ENCODE measurements at regions not wholly inside any gene's neighbourhood (a gene's known extent, or its start where the extent isn't known, plus 50 kb on each side); places are given as distances from the start of the nearest gene placed in this dataset.

DNA sequence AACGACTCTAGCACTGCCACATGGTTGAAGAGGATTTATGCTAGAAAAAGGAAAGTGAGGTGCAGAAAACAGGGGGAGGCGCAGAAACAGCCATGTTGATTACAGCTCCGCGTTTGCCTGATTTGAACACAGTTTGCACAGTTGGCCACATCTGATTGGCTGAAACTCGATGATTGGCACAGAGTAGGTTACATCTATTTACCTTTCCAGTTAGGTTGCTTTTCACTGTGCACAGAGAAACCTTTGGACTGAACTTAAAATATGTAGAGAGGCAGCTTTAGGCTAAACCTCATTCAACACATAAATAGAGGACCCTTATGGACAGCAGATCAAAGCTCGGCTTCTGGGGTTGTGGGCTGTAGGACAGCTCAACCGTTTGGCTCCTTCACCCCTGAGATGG lies 153.7 kb upstream of the APCDD1 start:
- DNase-seq (ENCODE audit: low read depth in 2 of 3, low spot score in 1 of 3): no peak

DNA sequence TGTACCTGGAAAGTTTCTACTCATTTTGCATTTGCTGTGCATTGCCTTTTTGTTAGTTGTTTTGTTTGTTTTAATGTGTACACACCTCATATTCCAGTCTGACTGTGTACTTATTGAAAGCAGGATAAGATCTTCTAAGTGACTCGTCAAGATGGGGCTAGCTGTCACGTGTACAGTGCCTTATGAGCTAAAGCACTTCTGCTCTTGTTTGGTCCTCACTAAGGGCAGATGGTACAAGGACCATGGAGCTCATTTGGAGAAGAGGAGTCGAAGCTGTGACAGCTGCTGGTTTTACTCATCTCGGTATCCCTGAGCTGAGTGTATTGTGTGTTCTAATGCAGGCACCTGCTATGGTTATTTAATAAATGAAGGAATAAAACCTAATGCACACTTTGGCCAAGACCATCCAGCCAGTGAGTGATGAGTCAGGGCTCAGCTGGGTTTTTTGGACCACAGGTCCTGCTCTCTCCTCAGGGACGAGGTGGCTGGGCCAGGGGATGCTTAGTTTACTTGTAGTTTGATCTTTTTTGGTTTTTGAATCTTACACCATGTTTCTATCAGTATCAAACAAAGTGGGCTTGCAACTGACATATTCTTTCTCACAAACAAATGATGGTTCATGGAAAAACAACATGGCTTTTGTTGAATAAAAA lies 152.5 kb upstream of the APCDD1 start:
- no peak for DNase-seq (ENCODE audit: low read depth in 2 of 3, low spot score in 1 of 3)

DNA sequence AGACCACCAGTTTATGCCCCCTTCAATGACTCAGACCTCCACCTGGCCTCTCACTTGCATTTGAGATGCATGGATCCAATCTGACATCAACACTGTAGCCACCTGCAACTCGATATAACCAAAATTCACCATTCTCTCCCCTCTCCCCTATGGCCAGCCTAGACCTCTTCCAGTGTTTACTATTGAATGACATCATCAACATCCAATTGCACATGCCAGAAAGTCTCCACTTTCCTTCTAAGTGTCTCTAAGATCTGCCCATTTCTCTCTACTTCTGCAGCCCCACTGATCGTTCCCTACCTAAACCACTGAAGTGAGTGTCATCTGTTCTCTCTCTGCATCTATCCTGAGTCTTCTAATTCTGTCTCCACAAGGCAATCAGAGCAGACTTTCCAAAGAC lies 151.3 kb upstream of the APCDD1 start:
- DNase-seq (ENCODE audit: low read depth in 2 of 3, low spot score in 1 of 3): no peak

DNA sequence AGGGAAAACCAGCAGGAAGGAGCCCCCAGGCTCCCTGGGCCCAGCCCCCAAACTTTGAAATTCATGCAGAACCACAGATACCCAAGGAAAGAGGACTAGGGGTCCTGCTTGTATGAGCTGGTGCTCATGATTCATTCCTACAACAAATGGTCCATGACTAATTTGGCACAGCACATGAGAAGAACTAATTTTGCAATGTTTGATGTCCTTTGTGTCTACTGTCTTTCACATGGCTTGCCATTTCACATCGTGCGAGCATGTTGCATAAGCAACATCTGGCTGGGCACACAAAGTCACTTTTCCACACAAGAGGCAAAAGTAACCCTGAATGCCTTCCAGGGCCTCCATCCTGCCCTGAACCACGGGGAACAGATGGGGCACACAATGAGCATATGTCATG lies 149.6 kb upstream of the APCDD1 start:
- no peak for DNase-seq (ENCODE audit: low read depth in 2 of 3, low spot score in 1 of 3)

DNA sequence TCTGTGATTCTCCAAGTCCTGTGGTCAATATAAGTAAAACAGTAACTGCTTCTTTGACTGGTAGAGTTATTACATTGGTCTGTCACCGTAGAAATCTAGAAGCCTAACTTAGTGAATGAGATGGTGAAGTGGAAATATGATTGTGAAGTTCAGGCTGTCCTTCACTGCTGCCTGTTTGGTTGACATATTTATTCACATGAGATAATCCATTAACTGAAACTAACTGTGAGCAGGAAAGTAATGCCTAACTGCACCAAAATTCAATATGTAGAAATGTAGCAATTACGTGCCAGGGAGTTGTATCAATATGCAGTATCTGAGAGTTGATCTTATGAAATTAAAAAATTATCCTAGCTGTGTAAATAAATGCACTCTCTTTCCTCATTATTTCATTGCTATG lies 147.7 kb upstream of the APCDD1 start:
- DNase-seq (ENCODE audit: low read depth in 2 of 3, low spot score in 1 of 3): no peak

DNA sequence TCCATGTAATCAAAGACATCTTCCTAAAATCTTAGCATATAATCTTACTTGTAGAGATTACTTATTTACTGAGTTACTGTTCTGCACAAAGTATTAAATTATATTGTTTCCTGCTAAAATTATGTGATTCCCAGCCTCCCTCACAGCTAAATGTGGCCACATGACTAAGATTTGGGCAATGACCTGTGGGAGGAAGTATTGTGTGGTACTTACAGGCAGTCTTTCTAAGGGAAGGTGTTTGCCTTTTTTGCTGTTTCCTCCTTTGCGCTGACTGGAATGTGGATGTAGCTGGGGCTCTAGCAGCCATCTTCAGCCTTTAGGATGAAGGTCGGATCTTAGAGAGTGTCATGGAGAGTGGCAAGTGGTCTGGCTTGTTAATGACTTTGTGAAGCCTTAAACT lies 146.3 kb upstream of the APCDD1 start:
- DNase-seq (ENCODE audit: low read depth in 2 of 3, low spot score in 1 of 3): no peak

DNA sequence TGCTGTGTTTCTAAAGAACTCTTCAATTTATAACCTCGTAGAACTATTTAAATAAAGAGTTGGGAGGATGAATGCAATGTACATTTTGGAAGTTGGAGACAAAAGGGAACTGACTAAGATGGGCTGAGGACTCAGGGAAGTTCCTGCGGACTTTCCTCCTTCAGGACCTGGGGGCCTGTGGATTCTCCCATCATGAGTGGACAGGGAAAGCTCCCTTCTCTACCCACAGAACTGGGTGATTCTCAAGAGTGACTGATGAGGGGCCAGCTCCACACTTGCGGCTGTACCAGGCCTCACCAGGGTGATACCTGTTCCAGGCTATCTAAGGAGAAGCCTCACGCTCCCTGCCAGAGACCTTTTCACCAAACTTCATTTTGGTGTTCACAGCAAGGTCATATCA lies 143.8 kb upstream of the APCDD1 start:
- no peak for DNase-seq (ENCODE audit: low read depth in 2 of 3, low spot score in 1 of 3)

DNA sequence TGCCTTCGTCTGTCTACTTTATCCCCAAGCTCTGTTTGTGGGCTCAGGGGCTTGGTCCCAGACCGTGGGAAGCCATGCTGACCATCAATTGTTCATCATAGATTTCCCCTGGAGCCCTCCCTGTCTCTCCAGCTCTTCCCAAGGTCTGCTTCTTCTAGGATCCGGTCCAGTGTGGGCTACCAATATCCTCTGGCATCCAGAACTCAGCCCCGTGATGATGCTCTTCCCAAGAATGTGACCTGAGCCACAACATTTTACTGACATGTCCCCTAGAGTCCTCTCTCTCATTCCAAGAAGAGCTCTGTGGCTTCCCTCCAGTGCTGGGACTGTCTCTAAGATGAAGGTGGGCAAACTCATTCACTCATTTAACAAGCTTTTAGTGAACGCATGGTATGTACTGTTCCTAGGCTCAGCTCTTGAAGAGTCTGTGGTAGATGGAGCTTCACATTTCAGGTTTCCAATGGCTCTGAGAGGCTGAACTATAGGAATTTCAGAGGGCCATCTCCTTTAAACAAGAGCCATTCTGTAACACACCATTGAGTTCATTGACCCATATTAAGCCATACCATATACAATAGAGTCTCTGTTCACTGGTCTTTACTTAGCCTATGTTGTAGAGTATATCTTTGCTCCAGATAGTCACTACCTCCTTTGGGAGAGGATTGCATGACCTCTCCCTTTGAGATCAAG lies 142.0 kb upstream of the APCDD1 start:
- DNase-seq (ENCODE audit: low read depth in 2 of 3, low spot score in 1 of 3): no peak

DNA sequence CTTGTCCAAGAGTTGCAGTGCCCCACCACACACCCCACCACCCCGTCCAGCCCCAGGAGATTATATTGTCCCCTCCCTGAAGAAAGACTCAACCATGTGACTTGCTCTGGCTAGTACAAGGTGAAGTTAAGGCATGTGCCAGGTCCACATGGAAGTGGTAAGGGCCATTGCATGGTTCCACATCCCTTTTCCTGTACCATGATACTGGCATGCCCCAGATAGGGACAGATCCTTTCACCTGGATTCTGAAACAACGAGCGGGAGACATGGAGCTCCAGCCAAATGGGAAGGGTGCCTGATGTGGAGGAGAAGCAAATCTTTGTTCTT lies 141.5 kb upstream of the APCDD1 start:
- DNase-seq (ENCODE audit: low read depth in 2 of 3, low spot score in 1 of 3): no peak

DNA sequence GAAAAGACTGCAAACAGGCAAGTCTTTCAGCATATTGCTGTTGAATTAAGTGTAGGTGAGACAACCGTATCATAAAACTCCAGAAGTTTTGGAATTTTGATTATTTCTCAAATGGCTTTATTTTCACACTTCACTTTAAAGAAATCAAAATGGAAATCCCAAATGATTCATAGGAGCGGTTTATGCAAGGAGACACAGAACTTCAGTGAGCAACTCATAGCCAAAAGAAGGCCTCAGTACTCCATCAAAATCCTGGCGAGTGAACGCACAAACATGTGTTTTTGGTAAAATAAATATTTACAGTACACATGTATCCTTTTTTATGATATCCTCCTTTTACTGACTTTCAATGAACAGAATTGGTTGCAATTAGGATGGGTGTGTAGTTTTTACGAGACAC lies 140.4 kb upstream of the APCDD1 start:
- no peak for DNase-seq (ENCODE audit: low read depth in 2 of 3, low spot score in 1 of 3)

DNA sequence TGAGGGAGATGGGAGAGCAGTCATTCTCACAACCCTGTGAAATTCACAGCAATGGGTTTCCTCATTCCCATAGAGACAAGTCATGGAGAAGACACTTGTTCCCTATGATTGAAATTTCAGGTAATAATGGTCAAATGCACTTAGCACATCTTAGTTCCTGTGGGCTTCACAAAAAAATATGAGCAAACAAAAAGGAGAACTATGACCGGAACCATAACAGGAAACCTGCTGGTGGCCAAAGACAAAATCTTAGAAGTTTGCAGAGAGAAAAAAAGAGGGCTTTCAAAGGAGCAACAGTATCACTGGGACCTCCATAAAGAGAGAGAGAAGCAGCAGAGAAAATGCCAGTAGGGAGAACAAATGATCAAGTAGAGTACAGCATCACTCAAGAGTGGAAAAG lies 138.9 kb upstream of the APCDD1 start:
- DNase-seq (ENCODE audit: low read depth in 2 of 3, low spot score in 1 of 3): no peak

DNA sequence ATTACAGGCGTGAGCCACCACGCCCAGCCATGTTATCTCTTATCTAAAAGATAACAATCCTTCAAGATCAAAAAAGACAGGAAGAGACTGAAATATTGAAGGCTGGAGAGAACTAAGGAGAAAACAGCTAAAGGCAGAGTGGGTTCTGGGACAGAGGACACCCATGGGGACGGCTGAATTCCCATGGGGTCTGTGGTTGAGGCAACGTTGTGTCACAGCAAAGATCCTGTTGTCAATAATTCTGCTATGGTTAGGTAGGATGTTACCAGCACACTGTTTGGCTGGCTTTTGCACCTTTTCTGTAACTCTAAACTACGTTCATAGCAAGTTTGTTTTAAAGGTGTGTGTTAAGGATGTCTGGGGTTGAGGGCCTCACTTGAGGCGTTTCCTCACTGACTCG lies 137.7 kb upstream of the APCDD1 start:
- DNase-seq (ENCODE audit: low read depth in 2 of 3, low spot score in 1 of 3): no peak

DNA sequence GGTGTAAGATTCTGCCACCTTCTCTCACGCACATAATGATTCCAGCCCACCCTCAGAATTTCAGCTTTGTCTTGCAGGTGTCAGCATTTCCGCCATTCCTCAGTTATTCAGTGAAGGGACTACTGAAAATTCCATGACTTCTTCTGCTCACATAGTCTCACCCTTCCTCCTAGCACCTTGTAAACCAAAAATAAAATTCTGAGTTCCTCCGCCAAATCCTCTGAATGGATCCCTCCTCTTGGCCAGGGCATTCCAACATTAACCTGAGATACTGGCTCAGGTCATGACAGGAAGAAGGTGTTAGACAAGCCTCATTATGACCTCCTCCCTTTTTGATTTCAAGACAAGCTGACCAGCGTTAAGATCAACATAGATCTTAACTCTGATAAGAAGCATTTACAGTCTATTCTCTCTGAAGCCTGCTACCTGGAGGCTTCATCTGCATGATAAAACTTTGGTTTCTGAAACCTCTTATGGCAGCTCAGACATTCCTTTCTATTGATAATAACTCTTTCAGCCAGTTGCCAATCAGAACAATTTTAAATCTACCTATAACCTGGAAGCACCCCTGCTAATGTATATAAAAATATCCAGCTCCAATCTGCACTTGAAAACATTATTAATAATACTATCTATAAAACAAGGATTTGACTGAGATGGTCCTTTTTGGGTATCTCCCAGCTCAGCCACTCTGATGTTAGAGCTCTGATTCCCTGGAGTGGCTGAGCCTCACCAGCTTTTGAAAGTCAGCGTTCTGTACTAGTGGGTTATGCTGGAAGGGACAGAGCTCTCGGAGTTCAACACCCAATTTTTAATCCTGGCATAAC lies 136.4 kb upstream of the APCDD1 start:
- DNase-seq (ENCODE audit: low read depth in 2 of 3, low spot score in 1 of 3): no peak

DNA sequence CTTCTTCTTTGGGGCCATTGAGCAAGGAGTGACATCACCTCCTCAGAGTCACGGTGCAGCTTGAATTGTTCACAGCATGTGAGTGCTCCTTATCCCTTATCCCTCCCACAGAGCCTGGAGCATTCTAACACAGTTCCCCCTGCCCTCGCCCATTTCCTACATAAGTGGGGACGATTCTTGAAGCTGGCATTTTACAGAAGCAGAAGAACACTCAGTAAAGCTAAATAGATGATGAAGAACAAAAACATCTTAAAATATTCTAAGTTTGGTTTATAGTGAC lies 135.8 kb upstream of the APCDD1 start:
- DNase-seq (ENCODE audit: low read depth in 2 of 3, low spot score in 1 of 3): no peak

DNA sequence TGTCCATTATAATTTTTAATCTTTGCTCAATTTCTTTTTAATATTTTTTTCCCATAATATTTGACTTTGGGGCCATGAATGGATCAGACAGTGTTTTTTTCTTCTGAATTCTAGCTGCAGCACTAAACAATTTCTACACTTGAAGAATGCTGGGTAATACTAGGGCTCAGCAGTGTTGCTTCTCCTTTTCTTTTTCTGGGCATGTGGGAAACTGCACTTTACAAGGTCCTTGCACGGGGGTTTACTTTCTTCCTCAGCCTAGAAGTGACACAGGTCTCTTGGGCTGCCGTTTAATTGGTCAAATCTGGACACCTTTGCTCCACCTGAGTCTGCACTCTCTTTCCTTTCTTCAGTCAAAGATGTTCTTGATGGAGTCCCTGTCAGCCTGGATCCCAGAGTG lies 135.4 kb upstream of the APCDD1 start:
- no peak for DNase-seq (ENCODE audit: low read depth in 2 of 3, low spot score in 1 of 3)

DNA sequence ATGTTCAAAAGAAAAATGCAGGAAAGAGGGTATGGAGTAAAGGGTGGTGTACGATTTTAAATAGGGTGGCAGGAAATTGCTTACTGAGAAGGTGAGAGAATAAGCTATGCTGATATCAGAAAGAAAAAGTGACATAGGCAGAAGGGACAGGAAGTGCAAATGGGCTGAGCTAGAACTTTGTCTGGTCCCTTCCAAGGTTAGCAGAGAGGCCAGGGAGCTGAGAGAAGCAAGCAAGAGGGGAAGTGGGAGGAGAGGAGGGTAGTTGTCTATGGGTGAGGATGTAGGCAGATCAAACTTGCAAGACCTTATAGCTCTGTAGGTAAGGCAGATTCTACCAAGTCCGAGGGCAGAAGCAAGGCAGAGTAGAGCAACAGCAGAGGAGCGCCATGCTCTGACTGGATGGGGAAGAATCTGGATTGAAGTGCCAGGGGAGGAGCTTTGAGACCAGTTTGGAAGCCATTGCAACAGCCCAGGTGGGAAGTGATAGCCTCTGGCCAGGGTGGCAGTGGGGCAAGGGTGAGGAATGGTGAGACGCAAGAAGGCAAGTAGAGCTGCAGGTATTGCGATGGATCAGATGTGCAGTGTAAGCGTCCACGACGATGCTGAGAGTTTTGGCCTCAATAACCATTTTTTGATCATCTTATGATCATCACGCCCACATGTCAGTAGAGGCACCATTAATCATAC lies 134.4 kb upstream of the APCDD1 start:
- no peak for DNase-seq (ENCODE audit: low read depth in 2 of 3, low spot score in 1 of 3)

DNA sequence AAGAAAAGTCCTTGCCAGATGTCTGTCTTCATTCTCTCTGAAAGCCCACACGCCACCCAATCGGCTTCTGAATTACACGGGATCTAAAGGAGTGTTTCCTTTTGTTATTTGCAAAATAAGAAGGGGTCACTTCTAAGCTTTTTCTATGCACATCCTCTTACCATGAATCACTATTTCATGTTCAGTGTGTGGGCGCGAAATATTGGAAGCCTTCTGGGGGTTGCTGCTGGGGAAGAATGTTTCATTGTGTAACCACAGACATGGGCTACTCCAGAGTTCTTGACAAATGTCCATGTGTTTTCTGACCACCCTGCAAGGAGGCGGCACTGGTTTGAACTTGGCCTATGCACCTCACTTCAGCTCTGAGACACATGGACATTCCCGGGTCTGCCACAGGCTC lies 133.6 kb upstream of the APCDD1 start:
- DNase-seq (ENCODE audit: low read depth in 2 of 3, low spot score in 1 of 3): no peak

DNA sequence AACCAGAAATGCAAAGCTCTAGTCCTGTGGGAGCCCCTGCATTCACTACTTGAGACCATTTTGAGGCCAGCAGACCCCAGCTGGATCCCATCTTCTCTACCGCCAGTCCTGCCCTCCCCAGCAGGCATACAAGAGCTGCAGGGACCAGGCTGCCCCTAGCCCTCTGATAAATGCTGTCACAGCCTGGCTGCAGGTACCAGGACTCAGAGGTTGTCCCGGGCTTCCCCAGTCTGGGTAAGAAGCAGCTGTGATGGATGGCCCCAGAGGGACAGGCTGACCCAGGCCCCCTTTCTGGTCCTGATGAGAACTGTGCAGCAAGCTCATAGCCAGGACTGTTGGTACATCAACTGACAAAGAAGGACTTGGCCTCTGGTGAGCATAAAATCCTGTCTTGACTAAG lies 132.9 kb upstream of the APCDD1 start:
- no peak for DNase-seq (ENCODE audit: low read depth in 2 of 3, low spot score in 1 of 3)

DNA sequence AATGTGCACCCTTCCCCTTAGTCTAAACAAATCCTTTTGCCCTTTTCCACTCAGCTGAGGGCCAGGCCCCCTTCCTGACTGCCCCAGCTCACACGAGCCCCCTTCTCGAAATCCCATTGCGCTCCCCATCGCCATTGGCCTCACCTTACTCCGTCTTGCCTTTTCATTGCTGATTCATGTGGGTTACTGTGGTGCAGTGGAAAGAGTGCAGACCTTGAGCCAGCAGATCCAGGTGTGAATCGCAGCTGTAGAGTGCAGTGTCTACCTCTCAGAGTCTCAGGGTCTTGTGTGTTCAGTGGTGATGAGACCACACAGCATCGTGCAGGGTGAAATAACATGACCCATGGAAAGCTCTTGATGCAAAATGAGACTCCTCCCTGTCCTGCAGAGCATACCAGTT lies 132.4 kb upstream of the APCDD1 start:
- no peak for DNase-seq (ENCODE audit: low read depth in 2 of 3, low spot score in 1 of 3)

DNA sequence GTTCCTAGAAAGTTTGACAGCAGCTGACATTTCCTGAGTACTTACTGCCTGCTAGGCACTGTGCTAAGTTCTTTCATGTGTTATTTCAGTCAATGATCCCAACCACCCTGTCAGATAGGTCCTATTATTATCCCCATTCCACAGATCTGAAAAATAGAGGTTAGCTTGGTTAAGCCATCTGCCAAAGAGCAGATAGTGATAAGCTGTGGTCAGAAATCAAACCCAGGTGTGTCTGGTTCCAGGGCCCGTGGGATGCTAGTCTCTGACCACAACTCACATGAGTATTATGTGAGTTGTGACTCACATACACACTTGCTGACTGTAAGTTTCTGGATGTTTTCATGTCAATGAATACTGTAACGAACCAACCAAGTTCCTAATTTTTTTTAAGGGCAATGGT lies 132.0 kb upstream of the APCDD1 start:
- no peak for DNase-seq (ENCODE audit: low read depth in 2 of 3, low spot score in 1 of 3)

DNA sequence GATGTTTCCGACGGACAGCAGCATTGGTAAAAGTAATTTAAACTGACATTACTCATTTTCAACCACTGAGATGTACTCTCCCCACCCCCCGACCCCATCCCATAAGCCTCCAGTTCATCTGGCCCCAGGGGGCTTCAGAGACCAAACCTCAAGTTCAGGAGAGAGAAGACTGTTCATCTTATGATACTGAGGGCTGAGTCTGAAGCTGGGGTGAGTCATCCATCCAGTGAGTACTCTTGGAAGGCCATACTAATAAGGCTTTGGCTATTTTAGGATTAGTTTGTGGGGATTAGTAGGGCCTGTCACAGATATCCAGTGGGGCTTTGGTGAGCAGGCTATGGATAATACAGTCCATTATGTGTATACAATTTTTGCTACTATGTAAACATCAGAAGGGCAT lies 125.3 kb upstream of the APCDD1 start:
- DNase-seq (ENCODE audit: low read depth in 2 of 3, low spot score in 1 of 3): no peak

DNA sequence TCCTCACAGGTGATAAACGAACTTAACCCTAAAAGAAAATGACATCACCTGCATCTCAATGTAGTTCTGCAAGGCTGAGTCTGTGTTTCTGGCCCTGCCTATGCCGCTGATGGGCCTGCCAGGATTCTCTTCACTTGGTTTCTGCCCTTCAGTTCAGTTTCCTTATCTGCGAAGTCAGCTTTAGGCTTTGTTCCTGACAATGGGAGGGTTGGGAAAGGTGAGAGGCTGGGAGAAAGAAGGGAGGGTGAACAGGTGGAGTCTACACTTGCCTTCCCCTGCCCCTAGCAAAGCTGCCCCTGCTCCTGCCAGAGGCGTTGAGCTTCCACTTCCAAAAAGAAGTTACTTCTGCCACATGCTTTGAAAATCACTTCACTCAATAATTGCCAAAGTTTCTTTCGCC lies 124.0 kb upstream of the APCDD1 start:
- DNase-seq (ENCODE audit: low read depth in 2 of 3, low spot score in 1 of 3): no peak
